ENCODE measurements at regions not wholly inside any gene's neighbourhood (a gene's known extent, or its start where the extent isn't known, plus 50 kb on each side); places are given as distances from the start of the nearest gene placed in this dataset.
"Not testable (repeated sequence)": the region's sequence is repeated elsewhere in the genome, so short reads cannot be mapped to it uniquely, and the experiment has no call there.

GRCh38 chr10:30196559-30196958 is 137.2 kb upstream of the JCAD start:
- not testable (repeated sequence) for DNase-seq

DNA sequence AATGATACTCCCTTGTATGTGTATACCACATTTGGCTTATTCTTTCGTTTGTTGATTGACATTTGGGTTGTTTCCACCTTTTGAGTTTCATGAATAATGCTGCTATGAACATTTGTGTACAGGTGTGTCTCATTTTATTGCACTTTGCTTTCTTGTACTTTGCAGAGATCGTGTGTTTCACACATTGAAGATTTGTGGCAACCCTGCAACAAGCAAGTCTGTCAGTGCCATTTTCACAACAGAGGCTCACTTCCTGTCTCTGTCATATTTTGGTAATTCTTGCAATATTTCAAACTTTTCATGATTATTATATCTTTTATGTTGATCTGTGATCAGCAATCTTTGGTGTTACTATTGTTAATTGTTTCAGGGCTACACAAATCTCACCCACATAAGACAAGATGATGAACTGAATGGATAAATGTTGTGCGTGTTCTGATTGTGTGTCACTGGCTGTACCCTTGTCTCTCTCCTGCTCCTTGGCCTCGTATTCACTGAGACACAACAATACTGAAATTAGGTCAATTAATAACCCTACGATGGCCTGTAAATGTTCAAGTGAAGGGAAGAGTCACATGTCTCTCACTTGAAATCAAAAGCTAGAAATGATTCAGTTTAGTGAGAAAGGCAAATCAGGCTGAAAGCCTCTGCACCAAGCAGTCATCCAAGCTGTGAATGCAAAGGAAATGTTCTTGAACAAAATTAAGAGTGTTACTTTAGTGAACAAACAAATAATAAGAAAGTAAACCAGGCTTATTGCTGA is 133.6 kb upstream of the JCAD start:
- peak in 1 of 5 experiments; percentile 67 for DNase-seq

DNA sequence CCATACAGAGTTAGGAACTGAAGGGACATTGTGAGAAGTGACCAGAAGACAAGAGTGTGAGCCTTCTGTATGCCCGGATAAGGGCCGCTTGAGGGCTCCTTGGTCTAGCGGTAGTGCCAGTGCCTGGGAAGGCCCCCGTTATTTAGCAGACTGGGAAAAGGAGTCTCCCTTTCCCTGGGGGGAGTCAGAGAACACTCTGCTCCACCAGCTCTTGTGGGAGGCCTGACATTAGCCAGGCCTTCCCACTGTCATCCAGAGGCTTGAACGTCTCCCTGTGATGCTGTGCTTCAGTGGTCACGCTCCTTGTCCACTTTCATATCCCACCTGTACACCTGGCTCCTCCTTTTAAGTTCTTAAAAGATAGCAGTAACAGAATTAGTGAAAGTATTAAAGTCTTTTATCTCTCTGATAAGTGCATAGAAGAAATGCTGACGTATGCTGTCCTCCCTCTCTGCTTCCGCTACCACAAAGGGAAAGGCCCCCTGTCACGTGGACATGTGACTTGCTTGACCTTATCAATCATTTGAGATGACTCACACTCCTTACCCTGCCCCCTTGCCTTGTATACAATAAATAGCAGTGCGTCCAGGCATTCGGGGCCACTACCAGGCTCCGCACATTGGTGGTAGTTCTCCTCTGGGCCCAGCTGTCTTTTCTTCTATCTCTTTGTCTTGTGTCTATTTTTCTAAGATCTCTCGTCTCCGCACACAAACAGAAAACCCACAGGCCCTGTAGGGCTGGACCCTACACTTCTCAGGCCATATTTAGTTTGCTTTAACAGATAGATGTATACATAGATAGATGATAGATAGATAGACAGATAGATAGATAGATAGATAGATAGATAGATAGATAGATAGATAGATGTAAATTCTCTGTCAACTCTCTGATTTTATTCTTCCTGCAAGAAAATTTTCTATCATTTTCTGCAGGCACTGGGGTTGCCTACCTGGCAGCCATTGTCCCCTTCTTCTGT is 131.5 kb upstream of the JCAD start:
- peak in 1 of 5 experiments; percentile 41 for DNase-seq

DNA sequence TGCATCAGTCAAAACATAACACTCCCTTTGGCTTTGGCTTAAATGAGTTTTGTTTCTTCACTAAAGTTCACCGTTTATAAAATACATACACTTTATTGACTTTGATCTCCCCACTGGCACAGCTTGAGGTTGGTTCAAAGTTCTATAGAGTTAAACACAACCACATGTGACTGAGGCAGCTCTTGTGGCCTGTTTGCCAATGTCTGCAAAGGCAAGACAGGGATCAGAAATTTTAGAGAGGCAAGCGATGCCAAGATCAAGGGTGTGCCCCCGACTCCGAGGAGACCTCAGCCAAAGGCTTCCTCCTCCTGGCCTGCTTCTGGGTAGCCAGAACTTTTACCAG is 129.8 kb upstream of the JCAD start:
- DNase-seq, result peak in 1 of 5 experiments; percentile 14

- DNase-seq, result no peak
Observed at GRCh38 chr10:30188556-30189237, 129.3 kb upstream of the JCAD start.

- no peak for DNase-seq
Observed at GRCh38 chr10:30188101-30188500, 128.7 kb upstream of the JCAD start.

- DNase-seq, result no peak
Observed at GRCh38 chr10:30187010-30187409, 127.6 kb upstream of the JCAD start.

- no peak for DNase-seq
Observed at GRCh38 chr10:30186371-30186875, 127.0 kb upstream of the JCAD start.

DNA sequence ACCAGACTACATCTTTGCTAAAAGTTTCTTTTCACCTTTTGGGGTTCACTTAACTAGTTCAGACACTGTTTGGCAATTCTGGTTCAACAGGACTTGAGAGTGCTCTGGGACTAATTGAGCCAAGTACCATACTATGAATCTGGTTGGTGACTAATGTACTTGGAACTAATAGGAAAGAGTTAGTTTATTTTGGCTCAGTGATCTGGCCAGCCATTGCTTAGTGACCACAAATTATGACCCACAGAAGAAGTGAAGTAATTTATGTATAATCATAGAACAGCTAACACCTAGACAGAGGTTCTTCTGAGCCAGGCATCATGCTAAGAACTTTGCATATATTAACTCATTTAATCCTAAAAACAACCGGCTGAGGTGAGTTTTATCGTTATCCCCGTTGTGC is 126.5 kb upstream of the JCAD start:
- no peak for DNase-seq

DNA sequence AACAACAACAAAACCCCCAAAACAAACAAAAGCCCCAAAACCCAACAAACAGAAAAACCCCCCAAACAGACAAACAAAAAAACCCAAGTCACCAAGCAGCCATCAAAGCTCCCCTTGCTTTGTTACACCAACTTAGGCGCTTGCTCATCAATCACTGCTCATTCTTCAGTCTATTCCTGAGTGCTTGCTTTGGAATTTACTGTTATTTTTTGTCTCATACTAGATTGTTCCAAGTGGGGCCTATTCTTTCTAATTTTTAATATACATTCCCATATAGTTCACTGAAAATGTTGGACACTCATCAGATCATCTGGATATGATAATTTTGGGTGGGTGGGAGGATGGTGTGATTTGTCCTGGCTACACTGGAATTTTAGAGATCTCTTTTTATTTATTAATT is 126.0 kb upstream of the JCAD start:
- no peak for DNase-seq

DNA sequence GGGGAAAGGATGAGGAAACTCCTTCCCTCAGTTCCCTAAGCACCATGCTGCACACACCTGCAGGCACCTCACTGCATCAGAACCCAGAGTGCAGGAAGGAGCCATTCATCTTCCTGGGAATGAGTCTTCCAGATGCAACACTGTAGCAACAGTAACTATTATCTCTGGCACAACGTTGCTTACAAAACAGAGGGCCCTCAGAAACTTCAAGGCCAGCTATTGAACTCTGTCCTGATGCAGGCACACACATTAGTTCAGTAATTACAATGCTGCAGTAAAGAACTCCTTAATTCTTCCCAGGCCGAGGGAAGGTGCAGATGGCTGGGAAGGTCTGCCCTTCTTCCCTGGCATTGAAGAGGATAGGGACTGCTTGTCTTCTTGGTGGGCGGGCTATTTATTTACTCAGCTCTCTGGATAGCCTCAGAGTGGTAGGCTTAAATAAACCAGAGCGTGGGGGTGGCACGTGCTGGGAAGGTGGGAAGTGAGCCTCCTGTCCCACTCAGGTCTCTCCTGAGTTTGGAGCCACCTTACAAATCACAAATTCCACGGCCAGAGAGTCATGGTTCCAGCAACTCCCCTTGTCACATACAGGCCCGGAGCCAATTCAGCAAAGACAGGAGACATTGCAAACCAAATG is 125.1 kb upstream of the JCAD start:
- DNase-seq, result no peak

DNA sequence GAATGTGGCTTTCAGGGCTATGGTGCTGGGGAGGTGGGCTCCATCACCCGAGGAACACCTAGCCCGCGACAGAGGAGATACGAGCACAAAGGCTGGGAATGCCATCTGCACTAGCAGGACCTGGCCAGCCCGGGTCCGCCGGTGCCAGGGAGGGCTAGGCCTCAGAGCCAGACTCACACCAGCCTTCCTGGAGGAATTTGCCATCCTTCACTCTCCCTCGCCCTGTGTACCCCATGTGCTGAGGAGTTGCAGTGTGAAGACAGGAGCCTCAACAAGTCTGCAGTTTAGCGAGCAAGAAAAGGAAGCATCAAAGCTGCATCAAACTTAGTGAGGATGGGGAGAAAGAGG is 123.6 kb upstream of the JCAD start:
- DNase-seq, result no peak

DNA sequence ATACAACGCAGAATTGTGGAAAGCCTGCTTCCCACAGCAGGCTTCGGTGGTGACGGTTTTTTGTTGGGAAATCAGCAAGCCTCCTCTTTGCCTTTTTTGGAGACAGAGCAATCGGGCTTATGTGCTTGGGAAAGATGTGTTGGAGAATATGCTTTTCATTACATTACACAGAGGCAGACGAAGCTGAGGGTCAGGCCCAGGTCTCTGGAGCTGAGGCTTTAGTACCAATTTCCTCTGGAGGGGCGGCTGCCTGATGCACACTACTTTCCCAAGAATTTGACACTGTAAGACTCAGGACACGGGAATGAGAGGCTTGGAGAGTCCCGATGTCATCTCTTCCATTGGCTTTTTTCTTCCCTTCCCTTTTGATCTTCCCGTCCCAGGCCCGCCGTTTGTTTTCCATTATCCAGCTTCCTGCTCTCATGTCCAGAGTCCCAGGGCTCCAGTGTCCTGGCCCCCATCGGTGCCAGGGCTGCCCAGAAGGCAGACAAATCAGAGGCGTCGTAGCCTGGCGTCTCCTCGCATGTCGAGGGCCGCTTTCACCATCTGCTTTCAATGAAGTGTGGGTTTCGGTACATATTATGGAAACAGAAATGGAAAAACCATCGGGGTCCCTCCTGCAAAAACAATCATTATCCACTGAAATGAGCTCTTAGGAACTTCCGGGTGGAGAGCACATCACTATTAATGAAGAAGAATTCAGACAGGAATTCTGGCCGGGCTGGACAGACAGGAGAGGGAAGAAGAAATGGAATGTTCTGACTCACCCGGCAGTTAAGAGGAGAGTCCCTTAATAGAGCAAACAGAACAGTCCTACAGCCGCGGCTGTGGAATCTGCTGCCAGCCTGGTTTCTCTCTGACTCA is 123.0 kb upstream of the JCAD start:
- DNase-seq, result no peak

GRCh38 chr10:30178356-30178964 is 119.1 kb upstream of the JCAD start:
- no peak for DNase-seq

DNA sequence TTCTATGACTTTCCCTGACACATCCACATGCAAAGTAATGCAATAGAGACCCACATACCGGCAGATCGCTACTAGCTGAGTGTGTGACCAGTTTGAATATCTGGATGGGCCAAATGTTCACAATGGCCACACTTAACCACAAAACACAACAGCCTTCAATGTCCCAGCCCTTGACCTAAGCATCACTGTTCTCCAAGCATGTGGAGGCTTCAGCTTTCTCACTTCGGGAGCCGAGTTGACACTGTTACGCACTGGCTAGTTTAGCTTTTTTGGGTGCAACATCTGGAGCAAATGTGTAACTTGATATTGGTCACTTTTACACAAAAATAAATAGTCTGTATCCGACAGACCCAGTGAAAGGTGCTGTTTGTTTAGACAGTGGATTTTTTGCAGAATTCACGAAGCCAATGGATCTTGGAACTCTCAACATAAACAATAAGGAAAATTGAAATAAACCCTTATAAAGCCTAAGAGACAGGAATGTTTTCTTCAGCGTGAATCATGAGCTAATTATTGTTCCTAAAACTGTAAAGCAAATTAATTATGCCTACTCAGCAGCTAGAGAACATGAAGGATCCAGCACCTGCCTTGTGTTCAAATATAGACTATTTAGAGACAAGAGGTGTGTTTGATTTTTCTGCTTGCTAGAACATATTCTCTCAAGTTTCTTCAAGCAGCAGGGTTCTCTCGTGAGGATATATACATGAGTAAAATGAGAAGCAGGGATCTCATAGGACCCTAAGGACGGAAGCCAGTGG is 117.6 kb upstream of the JCAD start:
- no peak for DNase-seq

GRCh38 chr10:30176182-30176581 is 116.8 kb upstream of the JCAD start:
- no peak for DNase-seq

GRCh38 chr10:30172673-30173072 is 113.3 kb upstream of the JCAD start:
- peak in 1 of 5 experiments; percentile 28 for DNase-seq

DNA sequence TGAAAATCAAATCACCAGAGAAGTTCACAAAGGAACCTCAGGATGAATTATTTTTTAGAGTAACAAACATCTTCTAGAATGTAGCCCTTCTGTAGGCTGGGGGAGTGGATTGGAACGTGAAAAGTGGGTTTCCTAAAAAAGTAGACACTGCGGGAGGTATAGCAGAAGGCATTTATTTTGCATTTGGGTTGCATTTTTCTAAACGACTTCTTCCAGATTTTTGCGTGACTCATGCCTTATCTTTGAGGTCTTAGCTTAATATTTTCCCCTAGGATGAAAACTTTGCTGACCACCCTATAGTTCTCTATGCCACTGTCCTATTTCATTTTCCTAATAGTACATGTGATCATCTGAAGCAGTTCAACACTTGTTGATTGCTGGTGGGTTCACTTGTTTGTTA is 112.7 kb upstream of the JCAD start:
- no peak for DNase-seq

GRCh38 chr10:30171601-30172000 is 112.2 kb upstream of the JCAD start:
- no peak for DNase-seq

DNA sequence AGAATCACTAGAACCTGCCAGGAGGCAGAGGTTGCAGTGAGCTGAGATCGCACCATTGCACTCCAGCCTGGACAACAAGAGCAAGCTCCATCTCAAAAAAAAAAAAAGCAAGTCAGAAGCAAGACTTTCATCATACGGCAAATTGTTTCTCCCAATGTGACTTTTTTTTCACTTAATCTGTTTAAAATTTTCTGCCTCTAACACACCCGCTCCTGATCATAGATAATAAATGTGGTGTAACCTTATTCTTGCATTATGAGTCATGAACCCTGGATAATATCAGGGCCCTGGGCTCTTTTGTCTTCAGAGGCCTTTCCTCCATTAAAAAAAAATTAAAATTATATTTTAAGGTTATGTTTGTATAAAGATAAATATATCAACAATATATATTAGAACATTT is 111.4 kb upstream of the JCAD start:
- DNase-seq, result peak in 1 of 5 experiments; percentile 90
